ENCODE measurements at regions not wholly inside any gene's neighbourhood (a gene's known extent, or its start where the extent isn't known, plus 50 kb on each side); places are given as distances from the start of the nearest gene placed in this dataset.
"Not testable (repeated sequence)": the region's sequence is repeated elsewhere in the genome, so short reads cannot be mapped to it uniquely, and the experiment has no call there.

- not testable (repeated sequence) for TF ChIP-seq CTCF (conservative IDR thresholded peaks at IDR 0.05 in 1 of 2, IDR thresholded peaks at IDR 0.05 in 1 of 2; ENCODE audit: extremely low read depth in 1 of 2, insufficient read depth in 1 of 2, low read depth in 1 of 2, low read length in 2 of 2); EZH2 (IDR thresholded peaks at IDR 0.05; ENCODE audit: borderline replicate concordance, low read length)
These were observed 381.6 kb upstream of the DEFB115 start for GRCh38 chr20:30875868-30876267.
